WTC11 (cell line): ENCODE measurements at regions not wholly inside any gene's neighbourhood (a gene's known extent, or its start where the extent isn't known, plus 50 kb on each side); places are given as distances from the start of the nearest gene placed in this dataset.

Source experiments
- ATAC-seq: fragments of 200-7000 bp; cut with Tn5 transposase; 2 replicates; pipeline ENCODE4 v1.10.0; 2021; ENCODE audit warnings: mild to moderate bottlenecking, moderate library complexity
- CTCF ChIA-PET: fragments of 300-600 bp; sonication (Branson Sonifier 250); formaldehyde crosslinking; loops from one replicate; lab custom pipeline; 2021; ENCODE audit warnings: antibody characterized with exemption; lab: Charles Lee
- POLR2A ChIA-PET: fragments of 350-600 bp; sonication (Branson Sonifier 250); formaldehyde crosslinking; loops from one replicate; lab custom pipeline; 2021; ENCODE audit warnings: antibody characterized with exemption; lab: Charles Lee
- DNase-seq: peaks from one replicate; pipeline ENCODE4 v3.0.0; 2021; ENCODE audit warnings: low spot score
- H3K27ac Mint-ChIP-seq: 2 replicates; pipeline ENCODE4 v1.8.0; 2021; ENCODE audit warnings: mixed read lengths
- H3K27me3 Mint-ChIP-seq: 2 replicates; pipeline ENCODE4 v1.8.0; 2021; ENCODE audit warnings: low read depth, mild to moderate bottlenecking, moderate library complexity, mixed read lengths
- H3K36me3 Mint-ChIP-seq: 2 replicates; pipeline ENCODE4 v1.8.0; 2021; ENCODE audit warnings: mixed read lengths
- H3K4me1 Mint-ChIP-seq: 2 replicates; pipeline ENCODE4 v1.8.0; 2022; ENCODE audit warnings: mixed read lengths
- H3K4me3 Mint-ChIP-seq: 2 replicates; pipeline ENCODE4 v1.8.0; 2021; ENCODE audit warnings: mild to moderate bottlenecking, moderate library complexity, mixed read lengths
- H3K9me3 Mint-ChIP-seq: 2 replicates; pipeline ENCODE4 v1.8.0; 2021; ENCODE audit warnings: mixed read lengths
- ETV6 ChIP-seq: sonication (generic); formaldehyde crosslinking; IDR thresholded peaks from 2 replicates; pipeline ENCODE4 v1.8.1; 2022; ENCODE audit warnings: mild to moderate bottlenecking, missing genetic modification reagents
- GTF2I ChIP-seq: fragments of 250-450 bp; sonication (Bioruptor Pico); conservative IDR thresholded peaks from 2 replicates; pipeline ENCODE4 v1.4.0; 2021; ENCODE audit warnings: mild to moderate bottlenecking
- KAT7 ChIP-seq: sonication (generic); formaldehyde crosslinking; IDR thresholded peaks from 2 replicates; pipeline ENCODE4 v1.8.1; 2023; ENCODE audit warnings: missing genetic modification reagents, mild to moderate bottlenecking, borderline replicate concordance
- MXD4 ChIP-seq: fragments of 250-450 bp; sonication (Bioruptor Pico); IDR thresholded peaks from 2 replicates; pipeline ENCODE4 v1.8.0; 2021; ENCODE audit warnings: mild to moderate bottlenecking, moderate library complexity, borderline replicate concordance
- NFATC4 ChIP-seq: fragments of 250-450 bp; sonication (Bioruptor Pico); IDR thresholded peaks from 2 replicates; pipeline ENCODE4 v1.9.0; 2021; ENCODE audit warnings: mild to moderate bottlenecking
- OVOL2 ChIP-seq: fragments of 250-450 bp; sonication (Bioruptor Pico); IDR thresholded peaks from 2 replicates; pipeline ENCODE4 v1.9.0; 2021; ENCODE audit warnings: mild to moderate bottlenecking, borderline replicate concordance
- TEAD4 ChIP-seq: sonication (generic); formaldehyde crosslinking; IDR thresholded peaks from 2 replicates; pipeline ENCODE4 v1.8.0; 2022; ENCODE audit warnings: mild to moderate bottlenecking, missing genetic modification reagents
- TP53 ChIP-seq: sonication (generic); formaldehyde crosslinking; IDR thresholded peaks from 2 replicates; pipeline ENCODE4 v1.8.1; 2023; ENCODE audit warnings: mild to moderate bottlenecking, missing genetic modification reagents
- ZNF232 ChIP-seq: sonication (generic); formaldehyde crosslinking; IDR thresholded peaks from 2 replicates; pipeline ENCODE4 v1.8.0; 2022; ENCODE audit warnings: mild to moderate bottlenecking, missing genetic modification reagents
- ZNF396 ChIP-seq: fragments of 250-450 bp; sonication (Bioruptor Pico); IDR thresholded peaks from 2 replicates; pipeline ENCODE4 v1.8.0; 2021; ENCODE audit warnings: mild to moderate bottlenecking, moderate library complexity, borderline replicate concordance
- ZNF423 ChIP-seq: fragments of 250-450 bp; sonication (Bioruptor Pico); IDR thresholded peaks from 2 replicates; pipeline ENCODE4 v2.1.2; 2022; ENCODE audit warnings: mild to moderate bottlenecking, moderate library complexity
- TF ChIP-seq, protein P1 (sequence below): fragments of 250-450 bp; sonication (Bioruptor Pico); IDR thresholded peaks from 2 replicates; pipeline ENCODE4 v1.9.0; 2021; ENCODE audit warnings: mild to moderate bottlenecking
- TF ChIP-seq, protein P2 (sequence below): fragments of 250-450 bp; sonication (Bioruptor Pico); IDR thresholded peaks from 2 replicates; pipeline ENCODE4 v1.9.0; 2021; ENCODE audit warnings: mild to moderate bottlenecking, borderline replicate concordance
- TF ChIP-seq, protein P3 (sequence below): sonication (generic); formaldehyde crosslinking; IDR thresholded peaks from 2 replicates; pipeline ENCODE4 v1.8.0; 2022; ENCODE audit warnings: mild to moderate bottlenecking, missing genetic modification reagents
- TF ChIP-seq, protein P4 (sequence below): sonication (generic); formaldehyde crosslinking; IDR thresholded peaks from 2 replicates; pipeline ENCODE4 v1.8.0; 2022; ENCODE audit warnings: missing genetic modification reagents
- TF ChIP-seq, protein P5 (sequence below): sonication (generic); formaldehyde crosslinking; IDR thresholded peaks from 2 replicates; pipeline ENCODE4 v1.8.0; 2022; ENCODE audit warnings: mild to moderate bottlenecking, missing genetic modification reagents

DNA sequence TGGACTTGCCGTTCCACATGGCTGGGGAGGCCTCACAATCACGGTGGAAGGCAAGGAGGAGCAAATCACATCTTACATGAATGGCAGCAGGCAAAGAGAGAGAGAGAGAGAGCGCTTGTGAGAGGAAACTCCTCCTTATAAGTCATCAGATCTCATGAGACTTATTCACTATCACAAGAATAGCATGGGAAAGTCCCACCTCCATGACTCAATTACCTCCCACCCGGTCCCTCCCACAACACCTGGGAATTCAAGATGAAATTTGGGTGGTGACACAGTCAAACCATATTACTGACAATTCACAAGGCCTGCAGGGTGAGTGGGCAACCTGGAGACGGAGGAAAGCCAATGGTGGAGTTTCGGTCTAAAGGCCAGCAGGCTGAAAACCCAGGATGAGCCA is 394.3 kb upstream of the TRAM1L1 start (continued):
- no peak for TF ChIP-seq ZNF232 (CRISPR knock-in tag)
- TF ChIP-seq TEAD4 = no peak
- TF ChIP-seq OVOL2 (CRISPR knock-in tag) = no peak
- TF ChIP-seq ETV6 (CRISPR knock-in tag) = no peak
- TF ChIP-seq ZNF396 = no peak
- TF ChIP-seq, protein P1, sequence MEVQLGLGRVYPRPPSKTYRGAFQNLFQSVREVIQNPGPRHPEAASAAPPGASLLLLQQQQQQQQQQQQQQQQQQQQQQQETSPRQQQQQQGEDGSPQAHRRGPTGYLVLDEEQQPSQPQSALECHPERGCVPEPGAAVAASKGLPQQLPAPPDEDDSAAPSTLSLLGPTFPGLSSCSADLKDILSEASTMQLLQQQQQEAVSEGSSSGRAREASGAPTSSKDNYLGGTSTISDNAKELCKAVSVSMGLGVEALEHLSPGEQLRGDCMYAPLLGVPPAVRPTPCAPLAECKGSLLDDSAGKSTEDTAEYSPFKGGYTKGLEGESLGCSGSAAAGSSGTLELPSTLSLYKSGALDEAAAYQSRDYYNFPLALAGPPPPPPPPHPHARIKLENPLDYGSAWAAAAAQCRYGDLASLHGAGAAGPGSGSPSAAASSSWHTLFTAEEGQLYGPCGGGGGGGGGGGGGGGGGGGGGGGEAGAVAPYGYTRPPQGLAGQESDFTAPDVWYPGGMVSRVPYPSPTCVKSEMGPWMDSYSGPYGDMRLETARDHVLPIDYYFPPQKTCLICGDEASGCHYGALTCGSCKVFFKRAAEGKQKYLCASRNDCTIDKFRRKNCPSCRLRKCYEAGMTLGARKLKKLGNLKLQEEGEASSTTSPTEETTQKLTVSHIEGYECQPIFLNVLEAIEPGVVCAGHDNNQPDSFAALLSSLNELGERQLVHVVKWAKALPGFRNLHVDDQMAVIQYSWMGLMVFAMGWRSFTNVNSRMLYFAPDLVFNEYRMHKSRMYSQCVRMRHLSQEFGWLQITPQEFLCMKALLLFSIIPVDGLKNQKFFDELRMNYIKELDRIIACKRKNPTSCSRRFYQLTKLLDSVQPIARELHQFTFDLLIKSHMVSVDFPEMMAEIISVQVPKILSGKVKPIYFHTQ (CRISPR knock-in tag) = no peak
- TF ChIP-seq KAT7 (CRISPR knock-in tag) = no peak
- no peak for TF ChIP-seq NFATC4

DNA sequence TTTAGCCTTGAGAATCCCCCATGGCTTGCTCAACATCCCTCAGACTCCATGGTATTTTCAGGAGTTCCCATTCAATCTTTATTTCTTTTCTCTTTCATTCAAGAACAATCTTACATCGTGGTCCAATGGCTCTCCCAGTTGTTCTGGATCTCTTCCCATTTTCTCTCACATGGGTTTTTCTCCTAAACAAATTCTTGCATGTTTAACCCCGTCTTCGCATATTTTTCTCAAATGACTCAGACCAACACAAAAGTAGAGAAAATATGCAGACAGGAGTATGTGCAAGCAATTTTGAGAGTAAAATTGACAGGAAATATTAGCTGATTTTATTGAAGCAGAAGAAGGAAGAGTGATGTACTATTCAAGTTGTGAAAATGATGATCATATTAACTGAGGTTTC is 396.4 kb upstream of the TRAM1L1 start:
- Mint-ChIP-seq H3K27ac (no peak overlapping the region), H3K4me1 (peaks cover 6% of the 10 kb centered on the region), H3K36me3 (no peaks in the 10 kb centered on the region)
- TF ChIP-seq, protein P2, sequence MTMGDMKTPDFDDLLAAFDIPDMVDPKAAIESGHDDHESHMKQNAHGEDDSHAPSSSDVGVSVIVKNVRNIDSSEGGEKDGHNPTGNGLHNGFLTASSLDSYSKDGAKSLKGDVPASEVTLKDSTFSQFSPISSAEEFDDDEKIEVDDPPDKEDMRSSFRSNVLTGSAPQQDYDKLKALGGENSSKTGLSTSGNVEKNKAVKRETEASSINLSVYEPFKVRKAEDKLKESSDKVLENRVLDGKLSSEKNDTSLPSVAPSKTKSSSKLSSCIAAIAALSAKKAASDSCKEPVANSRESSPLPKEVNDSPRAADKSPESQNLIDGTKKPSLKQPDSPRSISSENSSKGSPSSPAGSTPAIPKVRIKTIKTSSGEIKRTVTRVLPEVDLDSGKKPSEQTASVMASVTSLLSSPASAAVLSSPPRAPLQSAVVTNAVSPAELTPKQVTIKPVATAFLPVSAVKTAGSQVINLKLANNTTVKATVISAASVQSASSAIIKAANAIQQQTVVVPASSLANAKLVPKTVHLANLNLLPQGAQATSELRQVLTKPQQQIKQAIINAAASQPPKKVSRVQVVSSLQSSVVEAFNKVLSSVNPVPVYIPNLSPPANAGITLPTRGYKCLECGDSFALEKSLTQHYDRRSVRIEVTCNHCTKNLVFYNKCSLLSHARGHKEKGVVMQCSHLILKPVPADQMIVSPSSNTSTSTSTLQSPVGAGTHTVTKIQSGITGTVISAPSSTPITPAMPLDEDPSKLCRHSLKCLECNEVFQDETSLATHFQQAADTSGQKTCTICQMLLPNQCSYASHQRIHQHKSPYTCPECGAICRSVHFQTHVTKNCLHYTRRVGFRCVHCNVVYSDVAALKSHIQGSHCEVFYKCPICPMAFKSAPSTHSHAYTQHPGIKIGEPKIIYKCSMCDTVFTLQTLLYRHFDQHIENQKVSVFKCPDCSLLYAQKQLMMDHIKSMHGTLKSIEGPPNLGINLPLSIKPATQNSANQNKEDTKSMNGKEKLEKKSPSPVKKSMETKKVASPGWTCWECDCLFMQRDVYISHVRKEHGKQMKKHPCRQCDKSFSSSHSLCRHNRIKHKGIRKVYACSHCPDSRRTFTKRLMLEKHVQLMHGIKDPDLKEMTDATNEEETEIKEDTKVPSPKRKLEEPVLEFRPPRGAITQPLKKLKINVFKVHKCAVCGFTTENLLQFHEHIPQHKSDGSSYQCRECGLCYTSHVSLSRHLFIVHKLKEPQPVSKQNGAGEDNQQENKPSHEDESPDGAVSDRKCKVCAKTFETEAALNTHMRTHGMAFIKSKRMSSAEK (CRISPR knock-in tag) = no peak
- TF ChIP-seq, all 79 proteins: peak for 0
- DNase-seq = no peak
- Mint-ChIP-seq H3K9me3 (no peaks in the 10 kb centered on the region), H3K4me3 (no peak overlapping the region), H3K27me3 (no peaks in the 10 kb centered on the region)
- ATAC-seq = no peak
- POLR2A ChIA-PET = no interaction called here
- CTCF ChIA-PET = no interaction called here

DNA sequence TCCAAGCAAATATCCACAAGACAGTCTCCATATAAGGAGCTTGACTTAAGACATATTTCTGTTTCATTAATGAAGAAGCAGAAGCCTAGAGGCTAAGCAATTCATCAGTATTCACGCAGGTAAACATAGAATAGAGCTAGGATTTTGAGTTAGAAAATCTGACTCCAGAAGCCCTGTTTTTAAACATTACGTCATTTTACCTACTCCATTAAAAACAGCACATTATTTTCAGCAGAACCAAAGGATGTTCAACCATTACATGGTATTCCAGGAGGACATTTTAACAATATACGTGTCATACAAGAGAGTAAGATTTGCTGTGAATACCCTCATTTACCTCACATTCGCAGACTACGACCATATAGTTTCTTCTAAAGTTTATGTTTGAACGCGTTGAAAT is 403.3 kb upstream of the TRAM1L1 start:
- no peak overlapping the region for H3K27ac Mint-ChIP-seq
- no peak overlapping the region for H3K4me3 Mint-ChIP-seq
- no peak for ATAC-seq
- POLR2A ChIA-PET = no interaction called here
- peaks cover 3% of the 10 kb centered on the region; the same call in 1 of the 2 replicates for H3K9me3 Mint-ChIP-seq
- no peaks in the 10 kb centered on the region for H3K27me3 Mint-ChIP-seq
- no peaks in the 10 kb centered on the region for H3K36me3 Mint-ChIP-seq
- CTCF ChIA-PET = no interaction called here
- TF ChIP-seq, protein P3, sequence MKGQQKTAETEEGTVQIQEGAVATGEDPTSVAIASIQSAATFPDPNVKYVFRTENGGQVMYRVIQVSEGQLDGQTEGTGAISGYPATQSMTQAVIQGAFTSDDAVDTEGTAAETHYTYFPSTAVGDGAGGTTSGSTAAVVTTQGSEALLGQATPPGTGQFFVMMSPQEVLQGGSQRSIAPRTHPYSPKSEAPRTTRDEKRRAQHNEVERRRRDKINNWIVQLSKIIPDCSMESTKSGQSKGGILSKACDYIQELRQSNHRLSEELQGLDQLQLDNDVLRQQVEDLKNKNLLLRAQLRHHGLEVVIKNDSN (CRISPR knock-in tag) = no peak
- TF ChIP-seq TP53 (CRISPR knock-in tag) (no peak), MXD4 (CRISPR knock-in tag) (no peak), KAT7 (CRISPR knock-in tag) (no peak), ZNF423 (CRISPR knock-in tag) (no peak), GTF2I (CRISPR knock-in tag) (no peak)
- TF ChIP-seq, protein P4, sequence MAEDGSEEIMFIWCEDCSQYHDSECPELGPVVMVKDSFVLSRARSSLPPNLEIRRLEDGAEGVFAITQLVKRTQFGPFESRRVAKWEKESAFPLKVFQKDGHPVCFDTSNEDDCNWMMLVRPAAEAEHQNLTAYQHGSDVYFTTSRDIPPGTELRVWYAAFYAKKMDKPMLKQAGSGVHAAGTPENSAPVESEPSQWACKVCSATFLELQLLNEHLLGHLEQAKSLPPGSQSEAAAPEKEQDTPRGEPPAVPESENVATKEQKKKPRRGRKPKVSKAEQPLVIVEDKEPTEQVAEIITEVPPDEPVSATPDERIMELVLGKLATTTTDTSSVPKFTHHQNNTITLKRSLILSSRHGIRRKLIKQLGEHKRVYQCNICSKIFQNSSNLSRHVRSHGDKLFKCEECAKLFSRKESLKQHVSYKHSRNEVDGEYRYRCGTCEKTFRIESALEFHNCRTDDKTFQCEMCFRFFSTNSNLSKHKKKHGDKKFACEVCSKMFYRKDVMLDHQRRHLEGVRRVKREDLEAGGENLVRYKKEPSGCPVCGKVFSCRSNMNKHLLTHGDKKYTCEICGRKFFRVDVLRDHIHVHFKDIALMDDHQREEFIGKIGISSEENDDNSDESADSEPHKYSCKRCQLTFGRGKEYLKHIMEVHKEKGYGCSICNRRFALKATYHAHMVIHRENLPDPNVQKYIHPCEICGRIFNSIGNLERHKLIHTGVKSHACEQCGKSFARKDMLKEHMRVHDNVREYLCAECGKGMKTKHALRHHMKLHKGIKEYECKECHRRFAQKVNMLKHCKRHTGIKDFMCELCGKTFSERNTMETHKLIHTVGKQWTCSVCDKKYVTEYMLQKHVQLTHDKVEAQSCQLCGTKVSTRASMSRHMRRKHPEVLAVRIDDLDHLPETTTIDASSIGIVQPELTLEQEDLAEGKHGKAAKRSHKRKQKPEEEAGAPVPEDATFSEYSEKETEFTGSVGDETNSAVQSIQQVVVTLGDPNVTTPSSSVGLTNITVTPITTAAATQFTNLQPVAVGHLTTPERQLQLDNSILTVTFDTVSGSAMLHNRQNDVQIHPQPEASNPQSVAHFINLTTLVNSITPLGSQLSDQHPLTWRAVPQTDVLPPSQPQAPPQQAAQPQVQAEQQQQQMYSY (CRISPR knock-in tag) = no peak
- TF ChIP-seq, protein P5, sequence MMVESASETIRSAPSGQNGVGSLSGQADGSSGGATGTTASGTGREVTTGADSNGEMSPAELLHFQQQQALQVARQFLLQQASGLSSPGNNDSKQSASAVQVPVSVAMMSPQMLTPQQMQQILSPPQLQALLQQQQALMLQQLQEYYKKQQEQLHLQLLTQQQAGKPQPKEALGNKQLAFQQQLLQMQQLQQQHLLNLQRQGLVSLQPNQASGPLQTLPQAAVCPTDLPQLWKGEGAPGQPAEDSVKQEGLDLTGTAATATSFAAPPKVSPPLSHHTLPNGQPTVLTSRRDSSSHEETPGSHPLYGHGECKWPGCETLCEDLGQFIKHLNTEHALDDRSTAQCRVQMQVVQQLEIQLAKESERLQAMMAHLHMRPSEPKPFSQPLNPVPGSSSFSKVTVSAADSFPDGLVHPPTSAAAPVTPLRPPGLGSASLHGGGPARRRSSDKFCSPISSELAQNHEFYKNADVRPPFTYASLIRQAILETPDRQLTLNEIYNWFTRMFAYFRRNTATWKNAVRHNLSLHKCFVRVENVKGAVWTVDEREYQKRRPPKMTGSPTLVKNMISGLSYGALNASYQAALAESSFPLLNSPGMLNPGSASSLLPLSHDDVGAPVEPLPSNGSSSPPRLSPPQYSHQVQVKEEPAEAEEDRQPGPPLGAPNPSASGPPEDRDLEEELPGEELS = no peak
- no peak for DNase-seq
- peaks cover 20% of the 10 kb centered on the region for H3K4me1 Mint-ChIP-seq
